Epithelial cell of esophagus (primary cell): ENCODE measurements at regions not wholly inside any gene's neighbourhood (a gene's known extent, or its start where the extent isn't known, plus 50 kb on each side); places are given as distances from the start of the nearest gene placed in this dataset.
"Not testable (repeated sequence)": the region's sequence is repeated elsewhere in the genome, so short reads cannot be mapped to it uniquely, and the experiment has no call there.

Source experiments
- DNase-seq: peaks from one replicate; pipeline ENCODE4 v3.0.0; 2010; ENCODE audit warnings: low read depth
- H3K4me3 ChIP-seq: 2 replicates; pipeline ENCODE4 v1.5.1; 2011; ENCODE audit warnings: mild to moderate bottlenecking, low read length, control low read depth
- CTCF ChIP-seq: IDR thresholded peaks from 2 replicates; pipeline ENCODE4 v1.5.1; 2011; ENCODE audit warnings: low read depth, mild to moderate bottlenecking, low read length, control low read depth, inconsistent platforms; ENCODE audit not compliant: insufficient read depth; ENCODE audit errors: missing control alignments

DNA sequence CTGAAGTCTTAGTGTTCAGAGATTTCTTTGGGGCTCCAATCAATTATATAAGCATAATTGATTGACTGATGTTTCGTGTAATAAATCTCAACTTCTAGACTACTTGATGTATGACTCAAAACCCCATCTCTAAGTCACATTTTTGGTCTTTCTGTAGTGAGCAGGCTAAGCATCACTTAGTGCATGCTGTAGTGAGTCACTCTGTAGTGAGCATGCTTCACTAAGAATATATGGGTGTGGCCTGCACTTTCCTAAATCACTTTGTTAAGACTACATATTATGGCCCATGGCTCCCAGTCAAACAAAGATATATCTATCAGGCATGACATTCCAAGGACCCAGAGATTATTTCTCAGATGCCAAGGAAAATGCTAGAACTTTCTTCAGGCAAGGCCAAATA lies 909.4 kb upstream of the LRFN5 start:
- TF ChIP-seq CTCF: no peak
- peak; percentile 12 for DNase-seq
- no peak overlapping the region for H3K4me3 ChIP-seq

GRCh38 chr14:40694023-40694422 lies 912.7 kb upstream of the LRFN5 start:
- no peak for TF ChIP-seq CTCF
- no peak for DNase-seq

DNA sequence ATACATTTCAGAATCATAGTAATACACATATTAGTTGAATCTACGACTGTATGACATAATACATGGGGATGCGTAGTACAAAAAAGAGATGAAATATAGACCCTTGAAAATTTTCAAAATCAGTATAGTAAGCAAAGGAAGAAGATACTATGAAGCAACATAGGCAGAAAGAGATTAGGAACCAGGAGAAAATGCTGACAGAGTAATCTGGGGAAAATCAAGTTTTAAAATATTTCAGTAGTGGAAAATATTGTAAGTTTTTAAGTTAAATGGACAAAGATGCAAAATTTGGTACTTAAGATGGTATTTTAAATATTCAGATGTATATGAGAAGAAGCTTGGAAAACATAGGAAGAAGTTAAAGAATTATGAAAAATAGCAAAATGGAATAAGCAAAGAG lies 915.6 kb upstream of the LRFN5 start:
- no peak for TF ChIP-seq CTCF
- H3K4me3 ChIP-seq: no peak overlapping the region
- DNase-seq: no peak

More at GRCh38 chr14:40694023-40694422, 912.7 kb upstream of the LRFN5 start:
- H3K4me3 ChIP-seq: no peak overlapping the region

- no peak for DNase-seq
- no peak overlapping the region for H3K4me3 ChIP-seq
- TF ChIP-seq CTCF: no peak
Observed at GRCh38 chr14:40685764-40686163, 920.9 kb upstream of the LRFN5 start.

GRCh38 chr14:40684328-40684727 lies 922.3 kb upstream of the LRFN5 start:
- no peak overlapping the region for H3K4me3 ChIP-seq
- no peak for DNase-seq
- no peak for TF ChIP-seq CTCF

- no peak for TF ChIP-seq CTCF
- H3K4me3 ChIP-seq: no peak overlapping the region
- peak; percentile 1 for DNase-seq
Observed at GRCh38 chr14:40682131-40682913, 924.4 kb upstream of the LRFN5 start.

- no peak overlapping the region for H3K4me3 ChIP-seq
- no peak for TF ChIP-seq CTCF
- no peak for DNase-seq
Observed at GRCh38 chr14:40679256-40679655, 927.4 kb upstream of the LRFN5 start.

GRCh38 chr14:40677206-40677605 lies 929.5 kb upstream of the LRFN5 start:
- not testable (repeated sequence) for H3K4me3 ChIP-seq, DNase-seq
